GM19397 (cell line): ENCODE measurements at regions not wholly inside any gene's neighbourhood (a gene's known extent, or its start where the extent isn't known, plus 50 kb on each side); places are given as distances from the start of the nearest gene placed in this dataset.

Experiments used
- ATAC-seq: cut with Tn5 transposase; IDR thresholded peaks from one replicate; pipeline ENCODE4 v1.9.1; 2021; ENCODE audit warnings: mild to moderate bottlenecking, moderate library complexity; ENCODE audit not compliant: unreplicated experiment

- no peak for ATAC-seq
These were observed 167.7 kb upstream of the PDE10A start for GRCh38 chr6:165830761-165831160.

- no peak for ATAC-seq
These were observed 166.3 kb upstream of the PDE10A start for GRCh38 chr6:165829376-165829775.

- ATAC-seq = no peak
These were observed 164.1 kb upstream of the PDE10A start for GRCh38 chr6:165827190-165827518.

- no peak for ATAC-seq
These were observed 163.6 kb upstream of the PDE10A start for GRCh38 chr6:165826487-165827189.

GRCh38 chr6:165825256-165825815 is 162.3 kb upstream of the PDE10A start:
- ATAC-seq = no peak

- no peak for ATAC-seq
These were observed 160.7 kb upstream of the PDE10A start for GRCh38 chr6:165823609-165824326.

GRCh38 chr6:165822501-165822900 is 159.5 kb upstream of the PDE10A start:
- ATAC-seq = no peak

GRCh38 chr6:165821754-165822153 is 158.7 kb upstream of the PDE10A start:
- no peak for ATAC-seq

- no peak for ATAC-seq
These were observed 157.9 kb upstream of the PDE10A start for GRCh38 chr6:165820934-165821333.

- no peak for ATAC-seq
These were observed 157.4 kb upstream of the PDE10A start for GRCh38 chr6:165820407-165820806.

GRCh38 chr6:165819394-165819793 is 156.4 kb upstream of the PDE10A start:
- no peak for ATAC-seq

GRCh38 chr6:165818200-165818599 is 155.2 kb upstream of the PDE10A start:
- no peak for ATAC-seq

- ATAC-seq = no peak
These were observed 154.7 kb upstream of the PDE10A start for GRCh38 chr6:165817771-165818170.

- ATAC-seq = no peak
These were observed 154.1 kb upstream of the PDE10A start for GRCh38 chr6:165817148-165817547.

GRCh38 chr6:165814679-165815078 is 151.6 kb upstream of the PDE10A start:
- ATAC-seq = no peak

- ATAC-seq = no peak
These were observed 148.5 kb upstream of the PDE10A start for GRCh38 chr6:165811512-165811911.

GRCh38 chr6:165808021-165808420 is 145.0 kb upstream of the PDE10A start:
- ATAC-seq = no peak

- ATAC-seq = no peak
These were observed 144.4 kb upstream of the PDE10A start for GRCh38 chr6:165807249-165807960.

GRCh38 chr6:165806126-165806810 is 143.2 kb upstream of the PDE10A start:
- no peak for ATAC-seq

GRCh38 chr6:165805636-165806035 is 142.6 kb upstream of the PDE10A start:
- ATAC-seq = no peak

- no peak for ATAC-seq
These were observed 142.1 kb upstream of the PDE10A start for GRCh38 chr6:165805067-165805555.
